WTC11 (cell line): ENCODE measurements at regions not wholly inside any gene's neighbourhood (a gene's known extent, or its start where the extent isn't known, plus 50 kb on each side); places are given as distances from the start of the nearest gene placed in this dataset.

Experiments used
- ATAC-seq: fragments of 200-7000 bp; cut with Tn5 transposase; 2 replicates; pipeline ENCODE4 v1.10.0; 2021; ENCODE audit warnings: mild to moderate bottlenecking, moderate library complexity
- CTCF ChIA-PET: fragments of 300-600 bp; sonication (Branson Sonifier 250); formaldehyde crosslinking; loops from one replicate; lab custom pipeline; 2021; ENCODE audit warnings: antibody characterized with exemption; lab: Charles Lee
- POLR2A ChIA-PET: fragments of 350-600 bp; sonication (Branson Sonifier 250); formaldehyde crosslinking; loops from one replicate; lab custom pipeline; 2021; ENCODE audit warnings: antibody characterized with exemption; lab: Charles Lee
- DNase-seq: peaks from one replicate; pipeline ENCODE4 v3.0.0; 2021; ENCODE audit warnings: low spot score
- H3K27ac Mint-ChIP-seq: 2 replicates; pipeline ENCODE4 v1.8.0; 2021; ENCODE audit warnings: mixed read lengths
- H3K27me3 Mint-ChIP-seq: 2 replicates; pipeline ENCODE4 v1.8.0; 2021; ENCODE audit warnings: low read depth, mild to moderate bottlenecking, moderate library complexity, mixed read lengths
- H3K36me3 Mint-ChIP-seq: 2 replicates; pipeline ENCODE4 v1.8.0; 2021; ENCODE audit warnings: mixed read lengths
- H3K4me1 Mint-ChIP-seq: 2 replicates; pipeline ENCODE4 v1.8.0; 2022; ENCODE audit warnings: mixed read lengths
- H3K4me3 Mint-ChIP-seq: 2 replicates; pipeline ENCODE4 v1.8.0; 2021; ENCODE audit warnings: mild to moderate bottlenecking, moderate library complexity, mixed read lengths
- H3K9me3 Mint-ChIP-seq: 2 replicates; pipeline ENCODE4 v1.8.0; 2021; ENCODE audit warnings: mixed read lengths
- ATF1 ChIP-seq: sonication (generic); formaldehyde crosslinking; IDR thresholded peaks from 2 replicates; pipeline ENCODE4 v1.8.1; 2023; ENCODE audit warnings: mild to moderate bottlenecking, moderate library complexity, missing genetic modification reagents
- CREM ChIP-seq: sonication (generic); formaldehyde crosslinking; IDR thresholded peaks from 2 replicates; pipeline ENCODE4 v1.8.1; 2022; ENCODE audit warnings: mild to moderate bottlenecking, missing genetic modification reagents, moderate library complexity
- GRHL2 ChIP-seq: fragments of 250-450 bp; sonication (Bioruptor Pico); IDR thresholded peaks from 2 replicates; pipeline ENCODE4 v1.8.0; 2022; ENCODE audit warnings: mild to moderate bottlenecking, moderate library complexity; ENCODE audit not compliant: insufficient replicate concordance, severe bottlenecking
- IRF2 ChIP-seq: sonication (generic); formaldehyde crosslinking; IDR thresholded peaks from 2 replicates; pipeline ENCODE4 v1.8.0; 2022; ENCODE audit warnings: low read depth, missing genetic modification reagents, borderline replicate concordance
- KAT7 ChIP-seq: sonication (generic); formaldehyde crosslinking; IDR thresholded peaks from 2 replicates; pipeline ENCODE4 v1.8.1; 2023; ENCODE audit warnings: missing genetic modification reagents, mild to moderate bottlenecking, borderline replicate concordance
- MAX ChIP-seq: sonication (generic); formaldehyde crosslinking; IDR thresholded peaks from 2 replicates; pipeline ENCODE4 v1.8.0; 2022; ENCODE audit warnings: mild to moderate bottlenecking, missing genetic modification reagents
- MXD4 ChIP-seq: fragments of 250-450 bp; sonication (Bioruptor Pico); IDR thresholded peaks from 2 replicates; pipeline ENCODE4 v1.8.0; 2021; ENCODE audit warnings: mild to moderate bottlenecking, moderate library complexity, borderline replicate concordance
- NR3C1 ChIP-seq: sonication (generic); formaldehyde crosslinking; conservative IDR thresholded peaks from 2 replicates; pipeline ENCODE4 v1.8.1; 2023; ENCODE audit warnings: low read depth, mild to moderate bottlenecking, missing genetic modification reagents
- RORB ChIP-seq: fragments of 250-450 bp; sonication (Bioruptor Pico); IDR thresholded peaks from 2 replicates; pipeline ENCODE4 v1.9.0; 2021; ENCODE audit warnings: mild to moderate bottlenecking
- TEAD4 ChIP-seq: sonication (generic); formaldehyde crosslinking; IDR thresholded peaks from 2 replicates; pipeline ENCODE4 v1.8.0; 2022; ENCODE audit warnings: mild to moderate bottlenecking, missing genetic modification reagents
- ZNF219 ChIP-seq: sonication (generic); formaldehyde crosslinking; IDR thresholded peaks from 2 replicates; pipeline ENCODE4 v1.8.0; 2023; ENCODE audit warnings: missing genetic modification reagents, mild to moderate bottlenecking, borderline replicate concordance
- ZNF263 ChIP-seq: sonication (generic); formaldehyde crosslinking; IDR thresholded peaks from 2 replicates; pipeline ENCODE4 v1.8.1; 2022; ENCODE audit warnings: low read depth, mild to moderate bottlenecking, moderate library complexity, missing genetic modification reagents
- ZNF416 ChIP-seq: fragments of 250-450 bp; sonication (Bioruptor Pico); IDR thresholded peaks from 2 replicates; pipeline ENCODE4 v1.9.0; 2021; ENCODE audit warnings: mild to moderate bottlenecking, inconsistent platforms
- ZNF423 ChIP-seq: fragments of 250-450 bp; sonication (Bioruptor Pico); IDR thresholded peaks from 2 replicates; pipeline ENCODE4 v2.1.2; 2022; ENCODE audit warnings: mild to moderate bottlenecking, moderate library complexity
- ZNF512 ChIP-seq: sonication (generic); formaldehyde crosslinking; IDR thresholded peaks from 2 replicates; pipeline ENCODE4 v1.8.1; 2022; ENCODE audit warnings: missing genetic modification reagents, borderline replicate concordance
- ZNF671 ChIP-seq: fragments of 250-450 bp; sonication (Bioruptor Pico); IDR thresholded peaks from 2 replicates; pipeline ENCODE4 v1.8.0; 2021; ENCODE audit warnings: mild to moderate bottlenecking
- TF ChIP-seq, protein P1 (sequence below): fragments of 250-450 bp; sonication (Bioruptor Pico); IDR thresholded peaks from 2 replicates; pipeline ENCODE4 v1.9.0; 2021; ENCODE audit warnings: moderate library complexity, mild to moderate bottlenecking, inconsistent platforms, borderline replicate concordance
- TF ChIP-seq, protein P2 (sequence below): sonication (generic); formaldehyde crosslinking; IDR thresholded peaks from 2 replicates; pipeline ENCODE4 v1.8.1; 2023; ENCODE audit warnings: mild to moderate bottlenecking, moderate library complexity, missing genetic modification reagents
- TF ChIP-seq, protein P3 (sequence below): sonication (generic); formaldehyde crosslinking; IDR thresholded peaks from 2 replicates; pipeline ENCODE4 v1.8.0; 2023; ENCODE audit warnings: missing genetic modification reagents
- TF ChIP-seq, protein P4 (sequence below): fragments of 250-450 bp; sonication (Bioruptor Pico); IDR thresholded peaks from 2 replicates; pipeline ENCODE4 v2.1.2; 2022; ENCODE audit warnings: mild to moderate bottlenecking, moderate library complexity

DNA sequence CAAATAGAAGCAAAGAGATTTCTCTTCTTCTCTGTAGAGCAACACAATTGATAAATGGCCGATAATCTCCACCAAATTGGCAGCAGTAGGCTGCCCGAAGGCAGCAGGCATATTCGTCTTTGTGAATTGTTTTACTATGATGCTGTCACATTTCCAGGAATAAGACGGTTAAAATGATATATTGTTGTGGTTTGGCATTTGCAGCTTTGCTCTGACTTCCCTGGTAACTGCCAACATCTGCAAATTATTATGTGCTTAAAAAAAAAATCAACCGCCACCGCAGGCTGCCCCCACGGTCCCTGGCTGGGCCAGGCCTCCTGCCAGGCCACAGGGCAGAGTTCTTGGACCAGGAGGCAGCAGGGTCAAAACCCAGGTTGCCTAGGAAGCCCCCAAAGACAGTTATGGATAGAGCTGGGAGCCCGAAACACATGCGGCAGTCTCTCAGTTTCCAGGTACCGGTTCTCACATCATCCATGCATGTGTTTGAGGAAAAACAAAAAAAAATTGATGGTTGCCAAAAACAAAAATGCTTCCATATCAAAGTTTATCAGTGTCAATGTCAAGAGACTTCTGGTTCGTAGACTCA lies 179.3 kb downstream of the ETS2 start (continued):
- TF ChIP-seq, protein P1, sequence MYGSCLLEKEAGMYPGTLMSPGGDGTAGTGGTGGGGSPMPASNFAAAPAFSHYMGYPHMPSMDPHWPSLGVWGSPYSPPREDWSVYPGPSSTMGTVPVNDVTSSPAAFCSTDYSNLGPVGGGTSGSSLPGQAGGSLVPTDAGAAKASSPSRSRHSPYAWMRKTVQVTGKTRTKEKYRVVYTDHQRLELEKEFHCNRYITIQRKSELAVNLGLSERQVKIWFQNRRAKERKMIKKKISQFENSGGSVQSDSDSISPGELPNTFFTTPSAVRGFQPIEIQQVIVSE (CRISPR knock-in tag): no peak
- TF ChIP-seq ZNF263 (CRISPR knock-in tag) (no peak), CREM (CRISPR knock-in tag) (no peak), NR3C1 (CRISPR knock-in tag) (no peak)

DNA sequence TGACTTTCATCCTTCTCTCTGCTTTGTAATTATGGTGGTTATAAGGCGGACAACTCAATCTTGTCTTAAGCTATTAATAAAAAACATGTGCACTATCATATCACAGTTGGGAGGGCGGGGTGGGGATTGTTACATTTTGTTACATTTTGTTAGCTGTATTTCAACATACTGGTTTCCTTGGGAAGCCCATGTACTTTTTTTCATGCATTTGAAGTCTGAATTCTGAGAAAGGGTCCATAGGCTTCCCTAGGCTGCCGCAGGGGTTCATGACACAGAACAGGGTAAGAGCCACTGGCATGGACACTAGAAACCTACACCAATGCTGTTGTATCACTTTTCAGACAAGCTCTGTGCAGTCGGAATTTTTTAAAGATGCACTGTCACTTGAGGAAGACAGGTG lies 178.8 kb downstream of the ETS2 start:
- Mint-ChIP-seq H3K27ac (no peak overlapping the region), H3K4me3 (no peak overlapping the region), H3K27me3 (no peaks in the 10 kb centered on the region; the same call in 1 of the 2 replicates), H3K9me3 (peaks cover 5% of the 10 kb centered on the region), H3K4me1 (peaks cover 61% of the 10 kb centered on the region), H3K36me3 (peaks cover 4% of the 10 kb centered on the region; the same call in 1 of the 2 replicates)
- POLR2A ChIA-PET: interaction anchor here (0.5 kb wide), 1 partner anchor 18 kb away, joined by 3 read pairs; no protein-coding TSS in a partner anchor
- CTCF ChIA-PET: no interaction called here
- TF ChIP-seq, protein P2, sequence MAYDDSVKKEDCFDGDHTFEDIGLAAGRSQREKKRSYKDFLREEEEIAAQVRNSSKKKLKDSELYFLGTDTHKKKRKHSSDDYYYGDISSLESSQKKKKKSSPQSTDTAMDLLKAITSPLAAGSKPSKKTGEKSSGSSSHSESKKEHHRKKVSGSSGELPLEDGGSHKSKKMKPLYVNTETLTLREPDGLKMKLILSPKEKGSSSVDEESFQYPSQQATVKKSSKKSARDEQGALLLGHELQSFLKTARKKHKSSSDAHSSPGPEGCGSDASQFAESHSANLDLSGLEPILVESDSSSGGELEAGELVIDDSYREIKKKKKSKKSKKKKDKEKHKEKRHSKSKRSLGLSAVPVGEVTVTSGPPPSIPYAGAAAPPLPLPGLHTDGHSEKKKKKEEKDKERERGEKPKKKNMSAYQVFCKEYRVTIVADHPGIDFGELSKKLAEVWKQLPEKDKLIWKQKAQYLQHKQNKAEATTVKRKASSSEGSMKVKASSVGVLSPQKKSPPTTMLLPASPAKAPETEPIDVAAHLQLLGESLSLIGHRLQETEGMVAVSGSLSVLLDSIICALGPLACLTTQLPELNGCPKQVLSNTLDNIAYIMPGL: no peak
- TF ChIP-seq IRF2 (CRISPR knock-in tag) (no peak), ZNF512 (CRISPR knock-in tag) (no peak), RORB (no peak), ZNF219 (CRISPR knock-in tag) (no peak), ZNF416 (no peak), MXD4 (no peak), ZNF423 (no peak), ATF1 (CRISPR knock-in tag) (no peak), ZNF671 (CRISPR knock-in tag) (no peak), TEAD4 (CRISPR knock-in tag) (no peak), KAT7 (no peak), MAX (CRISPR knock-in tag) (no peak), GRHL2 (CRISPR knock-in tag) (no peak)
- TF ChIP-seq, protein P3, sequence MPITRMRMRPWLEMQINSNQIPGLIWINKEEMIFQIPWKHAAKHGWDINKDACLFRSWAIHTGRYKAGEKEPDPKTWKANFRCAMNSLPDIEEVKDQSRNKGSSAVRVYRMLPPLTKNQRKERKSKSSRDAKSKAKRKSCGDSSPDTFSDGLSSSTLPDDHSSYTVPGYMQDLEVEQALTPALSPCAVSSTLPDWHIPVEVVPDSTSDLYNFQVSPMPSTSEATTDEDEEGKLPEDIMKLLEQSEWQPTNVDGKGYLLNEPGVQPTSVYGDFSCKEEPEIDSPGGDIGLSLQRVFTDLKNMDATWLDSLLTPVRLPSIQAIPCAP (CRISPR knock-in tag): no peak
- TF ChIP-seq, protein P4, sequence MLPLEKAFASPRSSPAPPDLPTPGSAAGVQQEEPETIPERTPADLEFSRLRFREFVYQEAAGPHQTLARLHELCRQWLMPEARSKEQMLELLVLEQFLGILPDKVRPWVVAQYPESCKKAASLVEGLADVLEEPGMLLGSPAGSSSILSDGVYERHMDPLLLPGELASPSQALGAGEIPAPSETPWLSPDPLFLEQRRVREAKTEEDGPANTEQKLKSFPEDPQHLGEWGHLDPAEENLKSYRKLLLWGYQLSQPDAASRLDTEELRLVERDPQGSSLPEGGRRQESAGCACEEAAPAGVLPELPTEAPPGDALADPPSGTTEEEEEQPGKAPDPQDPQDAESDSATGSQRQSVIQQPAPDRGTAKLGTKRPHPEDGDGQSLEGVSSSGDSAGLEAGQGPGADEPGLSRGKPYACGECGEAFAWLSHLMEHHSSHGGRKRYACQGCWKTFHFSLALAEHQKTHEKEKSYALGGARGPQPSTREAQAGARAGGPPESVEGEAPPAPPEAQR (CRISPR knock-in tag): no peak
- DNase-seq (no peak), ATAC-seq (no peak)
